Mesendoderm (in vitro differentiated cells): ENCODE measurements at regions not wholly inside any gene's neighbourhood (a gene's known extent, or its start where the extent isn't known, plus 50 kb on each side); places are given as distances from the start of the nearest gene placed in this dataset.

Experiments
- DNase-seq: peaks from one replicate; pipeline ENCODE4 v3.0.0; 2013
- H2AK5ac ChIP-seq: 2 replicates; pipeline ENCODE4 v1.6.1; 2013; ENCODE audit warnings: low read length, inconsistent platforms
- H2BK120ac ChIP-seq: 2 replicates; pipeline ENCODE4 v1.6.1; 2013; ENCODE audit warnings: low read depth, mild to moderate bottlenecking, low read length, moderate library complexity, mixed read lengths
- H2BK15ac ChIP-seq: replicated peaks from 2 replicates; pipeline ENCODE4 v1.6.1; 2013; ENCODE audit warnings: low read depth, mild to moderate bottlenecking, moderate library complexity
- H2BK5ac ChIP-seq: 2 replicates; pipeline ENCODE4 v1.6.1; 2013; ENCODE audit warnings: low read length, inconsistent platforms
- H3K18ac ChIP-seq: 2 replicates; pipeline ENCODE4 v1.6.1; 2013; ENCODE audit warnings: mild to moderate bottlenecking, low read length, mixed read lengths
- H3K23ac ChIP-seq: one replicate; pipeline ENCODE4 v1.6.1; 2013; ENCODE audit warnings: low read length
- H3K27ac ChIP-seq: 2 replicates; pipeline ENCODE4 v1.5.1; 2013; ENCODE audit warnings: low read depth, mild to moderate bottlenecking, inconsistent platforms, low read length, moderate library complexity
- H3K27me3 ChIP-seq: 2 replicates; pipeline ENCODE4 v1.6.1; 2013; ENCODE audit warnings: low read length, control low read depth, mild to moderate bottlenecking, inconsistent platforms; ENCODE audit not compliant: insufficient read depth, poor library complexity
- H3K36me3 ChIP-seq: 2 replicates; pipeline ENCODE4 v1.6.1; 2013; ENCODE audit warnings: low read length, inconsistent platforms; ENCODE audit not compliant: control insufficient read depth, insufficient read depth
- H3K4ac ChIP-seq: one replicate; pipeline ENCODE4 v1.6.1; 2013; ENCODE audit warnings: low read depth, mild to moderate bottlenecking, low read length, moderate library complexity
- H3K4me1 ChIP-seq: 2 replicates; pipeline ENCODE4 v1.6.1; 2013; ENCODE audit warnings: low read depth, low read length, inconsistent platforms; ENCODE audit not compliant: control insufficient read depth
- H3K4me2 ChIP-seq: 2 replicates; pipeline ENCODE4 v1.6.1; 2013; ENCODE audit warnings: low read length
- H3K4me3 ChIP-seq: 2 replicates; pipeline ENCODE4 v1.5.1; 2013; ENCODE audit warnings: mild to moderate bottlenecking, low read length
- H3K56ac ChIP-seq: one replicate; pipeline ENCODE4 v1.6.1; 2013; ENCODE audit warnings: low read length
- H3K79me1 ChIP-seq: 2 replicates; pipeline ENCODE4 v1.6.1; 2013; ENCODE audit warnings: low read length, inconsistent platforms
- H3K79me2 ChIP-seq: 2 replicates; pipeline ENCODE4 v1.6.1; 2013; ENCODE audit warnings: mild to moderate bottlenecking, low read length; ENCODE audit not compliant: control insufficient read depth, insufficient read depth
- H3K9ac ChIP-seq: 2 replicates; pipeline ENCODE4 v1.6.1; 2013; ENCODE audit warnings: low read length, inconsistent platforms
- H4K5ac ChIP-seq: one replicate; pipeline ENCODE4 v1.6.1; 2013; ENCODE audit warnings: low read length
- H4K8ac ChIP-seq: one replicate; pipeline ENCODE4 v1.6.1; 2013; ENCODE audit warnings: low read depth, mild to moderate bottlenecking, control low read depth, low read length, moderate library complexity
- WGBS: extraction: QIAGEN DNeasy Blood & Tissue Kit; methylation state at CpG from one replicate; pipeline ENCODE4 v1.1.7; 2013; ENCODE audit warnings: low lambda C conversion rate, missing lambda C conversion rate; ENCODE audit not compliant: insufficient coverage; ENCODE audit errors: extremely low coverage; 5-methylcytosine and 5-hydroxymethylcytosine counted together

GRCh38 chr6:9140951-9141460 is 705.7 kb upstream of the SLC35B3 start:
- Histone ChIP-seq H3K18ac (no peak overlapping the region), H3K27ac (no peak overlapping the region), H4K5ac (no peak overlapping the region), H3K4ac (no peak overlapping the region), H2BK15ac (no peak overlapping the region), H3K56ac (no peak overlapping the region), H3K4me2 (no peak overlapping the region), H2BK5ac (no peak overlapping the region), H3K23ac (no peak overlapping the region), H3K9ac (no peak overlapping the region), H3K4me3 (no peak overlapping the region), H3K36me3 (no peaks in the 10 kb centered on the region), H3K79me1 (no peaks in the 10 kb centered on the region), H3K4me1 (no peaks in the 10 kb centered on the region), H3K79me2 (no peaks in the 10 kb centered on the region), H4K8ac (no peak overlapping the region), H2BK120ac (no peak overlapping the region), H2AK5ac (no peak overlapping the region), H3K27me3 (no peaks in the 10 kb centered on the region)
- WGBS, result no CpG with 5 or more reads among the region's 4 CpGs
- no peak for DNase-seq

GRCh38 chr6:9140172-9140571 is 704.8 kb upstream of the SLC35B3 start:
- no peak for DNase-seq
- no peaks in the 10 kb centered on the region for H3K36me3 ChIP-seq
- H3K79me1 ChIP-seq, result no peaks in the 10 kb centered on the region
- no peak overlapping the region for H3K18ac ChIP-seq
- H3K27me3 ChIP-seq, result no peaks in the 10 kb centered on the region
- H4K5ac ChIP-seq, result no peak overlapping the region
- H3K56ac ChIP-seq, result no peak overlapping the region
- H3K79me2 ChIP-seq, result no peaks in the 10 kb centered on the region
- no peak overlapping the region for H3K27ac ChIP-seq
- no peak overlapping the region for H4K8ac ChIP-seq
- no peak overlapping the region for H2BK5ac ChIP-seq
- WGBS, result no CpG with 5 or more reads among the region's 8 CpGs
- H3K4ac ChIP-seq, result no peak overlapping the region
- no peak overlapping the region for H3K4me3 ChIP-seq
- no peak overlapping the region for H2AK5ac ChIP-seq
- no peak overlapping the region for H2BK15ac ChIP-seq
- H2BK120ac ChIP-seq, result no peak overlapping the region
- no peak overlapping the region for H3K4me2 ChIP-seq
- no peaks in the 10 kb centered on the region for H3K4me1 ChIP-seq
- no peak overlapping the region for H3K9ac ChIP-seq
- H3K23ac ChIP-seq, result no peak overlapping the region

GRCh38 chr6:9139746-9140145 is 704.4 kb upstream of the SLC35B3 start:
- H2AK5ac ChIP-seq, result no peak overlapping the region
- no peak overlapping the region for H3K4me3 ChIP-seq

GRCh38 chr6:9138936-9139335 is 703.6 kb upstream of the SLC35B3 start:
- Histone ChIP-seq H2AK5ac (no peak overlapping the region), H3K4me3 (no peak overlapping the region), H4K5ac (no peak overlapping the region), H3K36me3 (no peaks in the 10 kb centered on the region), H3K79me1 (no peaks in the 10 kb centered on the region), H3K27me3 (no peaks in the 10 kb centered on the region), H3K4me1 (no peaks in the 10 kb centered on the region), H2BK5ac (no peak overlapping the region), H3K23ac (no peak overlapping the region), H3K56ac (no peak overlapping the region), H2BK120ac (no peak overlapping the region), H3K79me2 (no peaks in the 10 kb centered on the region), H4K8ac (no peak overlapping the region), H3K4me2 (no peak overlapping the region), H3K4ac (no peak overlapping the region), H3K18ac (no peak overlapping the region), H2BK15ac (no peak overlapping the region), H3K27ac (no peak overlapping the region), H3K9ac (no peak overlapping the region)
- no CpG with 5 or more reads among the region's 5 CpGs for WGBS
- no peak for DNase-seq

More at GRCh38 chr6:9139746-9140145, 704.4 kb upstream of the SLC35B3 start:
- Histone ChIP-seq H3K4me2 (no peak overlapping the region), H2BK120ac (no peak overlapping the region), H3K79me2 (no peaks in the 10 kb centered on the region), H3K4me1 (no peaks in the 10 kb centered on the region), H4K5ac (no peak overlapping the region), H3K27me3 (no peaks in the 10 kb centered on the region), H3K27ac (no peak overlapping the region), H2BK5ac (no peak overlapping the region), H3K9ac (no peak overlapping the region), H3K56ac (no peak overlapping the region), H2BK15ac (no peak overlapping the region), H4K8ac (no peak overlapping the region), H3K23ac (no peak overlapping the region), H3K79me1 (no peaks in the 10 kb centered on the region), H3K4ac (no peak overlapping the region), H3K18ac (no peak overlapping the region), H3K36me3 (no peaks in the 10 kb centered on the region)
- WGBS, result no CpG with 5 or more reads among the region's 6 CpGs
- DNase-seq, result no peak

GRCh38 chr6:9136141-9136822 is 700.9 kb upstream of the SLC35B3 start:
- Histone ChIP-seq H3K4me1 (no peaks in the 10 kb centered on the region), H3K23ac (no peak overlapping the region), H3K79me1 (no peaks in the 10 kb centered on the region), H3K36me3 (no peaks in the 10 kb centered on the region), H3K4me3 (no peak overlapping the region), H2BK5ac (no peak overlapping the region), H3K4me2 (no peak overlapping the region), H2AK5ac (no peak overlapping the region), H3K56ac (no peak overlapping the region), H4K5ac (no peak overlapping the region), H3K4ac (no peak overlapping the region), H3K27ac (no peak overlapping the region), H2BK15ac (no peak overlapping the region), H3K18ac (no peak overlapping the region), H3K79me2 (no peaks in the 10 kb centered on the region), H2BK120ac (no peak overlapping the region), H4K8ac (no peak overlapping the region), H3K27me3 (no peaks in the 10 kb centered on the region), H3K9ac (no peak overlapping the region)
- no peak for DNase-seq
- WGBS, result no CpG with 5 or more reads among the region's 2 CpGs

- Histone ChIP-seq H2AK5ac (no peak overlapping the region), H2BK5ac (no peak overlapping the region), H4K8ac (no peak overlapping the region), H3K27me3 (no peaks in the 10 kb centered on the region), H3K23ac (no peak overlapping the region), H3K56ac (no peak overlapping the region), H3K4me3 (no peak overlapping the region), H2BK15ac (no peak overlapping the region), H3K4me2 (no peak overlapping the region), H3K27ac (no peak overlapping the region), H3K79me2 (no peaks in the 10 kb centered on the region), H3K4me1 (no peaks in the 10 kb centered on the region), H3K36me3 (no peaks in the 10 kb centered on the region), H3K9ac (no peak overlapping the region), H2BK120ac (no peak overlapping the region), H4K5ac (no peak overlapping the region), H3K79me1 (no peaks in the 10 kb centered on the region), H3K4ac (no peak overlapping the region), H3K18ac (no peak overlapping the region)
- WGBS, result no CpG with 5 or more reads among the region's 8 CpGs
- DNase-seq, result no peak
Measured at GRCh38 chr6:9131616-9132015, 696.3 kb upstream of the SLC35B3 start.
